ENCODE measurements at regions not wholly inside any gene's neighbourhood (a gene's known extent, or its start where the extent isn't known, plus 50 kb on each side); places are given as distances from the start of the nearest gene placed in this dataset.

- TF ChIP-seq CTCF (conservative IDR thresholded peaks at IDR 0.05) = no peak
- Mint-ChIP-seq H3K4me1 (peaks cover 7% of the 10 kb centered on the region), H3K4me3 (no peak overlapping the region), H3K9me3 (no peaks in the 10 kb centered on the region), H3K27ac (ENCODE audit: unreplicated experiment) (no peak overlapping the region), H3K36me3 (ENCODE audit: low read depth) (no peaks in the 10 kb centered on the region), H3K27me3 (ENCODE audit: low read depth) (peaks cover 3% of the 10 kb centered on the region)
- DNase-seq (ENCODE audit: low read depth, low spot score) = no peak
These were observed 123.2 kb upstream of the CYP1B1 start for GRCh38 chr2:38199127-38199526.

GRCh38 chr2:38194751-38195150 lies 118.8 kb upstream of the CYP1B1 start:
- Mint-ChIP-seq H3K27ac (ENCODE audit: unreplicated experiment) (no peak overlapping the region), H3K4me1 (peaks cover 7% of the 10 kb centered on the region), H3K9me3 (no peaks in the 10 kb centered on the region), H3K36me3 (ENCODE audit: low read depth) (no peaks in the 10 kb centered on the region), H3K27me3 (ENCODE audit: low read depth) (no peaks in the 10 kb centered on the region), H3K4me3 (no peak overlapping the region)
- no peak for TF ChIP-seq CTCF (conservative IDR thresholded peaks at IDR 0.05)
- DNase-seq (ENCODE audit: low read depth, low spot score) = no peak

GRCh38 chr2:38192976-38193375 lies 117.0 kb upstream of the CYP1B1 start:
- Mint-ChIP-seq H3K4me3 (no peak overlapping the region), H3K4me1 (peaks cover 1% of the 10 kb centered on the region), H3K27ac (ENCODE audit: unreplicated experiment) (no peak overlapping the region), H3K27me3 (ENCODE audit: low read depth) (no peaks in the 10 kb centered on the region), H3K36me3 (ENCODE audit: low read depth) (no peaks in the 10 kb centered on the region), H3K9me3 (peaks cover 3% of the 10 kb centered on the region)
- no peak for DNase-seq (ENCODE audit: low read depth, low spot score)
- TF ChIP-seq CTCF (conservative IDR thresholded peaks at IDR 0.05) = no peak

- no peak for TF ChIP-seq CTCF (conservative IDR thresholded peaks at IDR 0.05)
- Mint-ChIP-seq H3K4me3 (no peak overlapping the region), H3K27ac (ENCODE audit: unreplicated experiment) (no peak overlapping the region), H3K27me3 (ENCODE audit: low read depth) (no peaks in the 10 kb centered on the region), H3K9me3 (peaks cover 3% of the 10 kb centered on the region), H3K4me1 (peaks cover 5% of the 10 kb centered on the region), H3K36me3 (ENCODE audit: low read depth) (no peaks in the 10 kb centered on the region)
- no peak for DNase-seq (ENCODE audit: low read depth, low spot score)
These were observed 116.1 kb upstream of the CYP1B1 start for GRCh38 chr2:38192046-38192445.

- H3K36me3 Mint-ChIP-seq (ENCODE audit: low read depth) = no peaks in the 10 kb centered on the region
- no peak overlapping the region for H3K27ac Mint-ChIP-seq (ENCODE audit: unreplicated experiment)
- H3K4me1 Mint-ChIP-seq = peaks cover 5% of the 10 kb centered on the region
- no peak for TF ChIP-seq CTCF (conservative IDR thresholded peaks at IDR 0.05)
- peaks cover 3% of the 10 kb centered on the region for H3K9me3 Mint-ChIP-seq
- no peak for DNase-seq (ENCODE audit: low read depth, low spot score)
- H3K27me3 Mint-ChIP-seq (ENCODE audit: low read depth) = no peaks in the 10 kb centered on the region
- H3K4me3 Mint-ChIP-seq = no peak overlapping the region
These were observed 115.6 kb upstream of the CYP1B1 start for GRCh38 chr2:38191516-38191915.
